T-helper 17 cell (primary cell): ENCODE measurements at regions not wholly inside any gene's neighbourhood (a gene's known extent, or its start where the extent isn't known, plus 50 kb on each side); places are given as distances from the start of the nearest gene placed in this dataset.

Experiments
- ATAC-seq: fragments of 150-1000 bp; cut with Tn5 transposase; 2 replicates; pipeline ENCODE4 v1.10.0; 2021; ENCODE audit warnings: mild to moderate bottlenecking, moderate library complexity
- DNase-seq, 3 donors: peaks; one replicate each; pipeline versions ENCODE4 v3.0.0 to v3.0.0-alpha.2; 2020 to 2021
- H3K9me3 ChIP-seq: one replicate; pipeline ENCODE4 v1.7.0; 2013; ENCODE audit warnings: low read length, mild to moderate bottlenecking; ENCODE audit not compliant: control insufficient read depth, poor library complexity, severe bottlenecking
- H3K27ac Mint-ChIP-seq: one replicate; pipeline ENCODE4 v1.8.0; 2022; ENCODE audit warnings: mild to moderate bottlenecking, moderate library complexity, mixed read lengths
- H3K27me3 Mint-ChIP-seq: one replicate; pipeline ENCODE4 v1.8.0; 2022; ENCODE audit warnings: mixed read lengths
- H3K36me3 Mint-ChIP-seq: one replicate; pipeline ENCODE4 v1.8.0; 2022; ENCODE audit warnings: low read depth, mixed read lengths
- H3K4me1 Mint-ChIP-seq: one replicate; pipeline ENCODE4 v1.8.0; 2022; ENCODE audit warnings: mild to moderate bottlenecking, mixed read lengths
- H3K4me3 Mint-ChIP-seq: one replicate; pipeline ENCODE4 v1.8.0; 2022; ENCODE audit warnings: mild to moderate bottlenecking, moderate library complexity, mixed read lengths

DNA sequence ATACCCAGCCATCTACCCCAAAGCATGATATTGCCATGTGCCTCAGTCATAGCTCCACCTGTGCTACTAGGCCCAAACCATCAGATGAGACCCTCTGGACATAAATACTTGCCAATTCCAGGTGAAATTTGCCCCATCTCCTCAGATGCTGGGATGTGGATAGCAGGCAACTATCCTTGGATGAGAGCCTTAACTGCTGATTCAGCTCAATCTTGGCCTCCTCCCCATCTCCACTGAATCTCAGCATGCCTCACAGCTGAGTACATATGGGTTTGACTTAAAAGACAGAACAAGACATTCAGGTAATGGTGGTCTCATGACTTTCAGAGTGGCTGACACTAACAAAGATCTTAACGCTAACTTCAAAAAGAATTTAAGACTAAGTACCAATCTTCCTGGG is 50.8 kb upstream of the KLHL13 start:
- H3K27me3 Mint-ChIP-seq = no peaks in the 10 kb centered on the region

DNA sequence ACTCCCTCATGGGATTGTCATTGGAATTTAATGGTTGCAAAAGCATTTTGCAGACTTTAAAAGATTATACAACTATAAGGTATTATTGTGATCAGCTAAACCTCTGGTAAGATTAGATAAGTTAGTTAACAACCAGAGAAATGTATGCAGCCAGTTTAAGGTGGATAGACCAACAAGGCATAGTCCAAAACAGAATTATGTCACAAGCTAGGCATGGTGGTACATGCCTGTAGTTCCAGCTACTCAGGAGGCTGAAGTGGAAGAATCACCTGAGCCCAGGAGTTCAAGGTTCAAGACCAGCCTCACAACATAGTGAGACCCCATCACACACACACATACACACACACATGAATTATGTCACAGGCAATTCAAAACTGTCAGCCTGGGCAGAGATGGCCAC is 54.7 kb upstream of the KLHL13 start:
- H3K4me1 Mint-ChIP-seq = no peaks in the 10 kb centered on the region
- no peaks in the 10 kb centered on the region for H3K36me3 Mint-ChIP-seq
- ATAC-seq (no peak), DNase-seq (no peak)
- H3K27ac Mint-ChIP-seq = no peak overlapping the region
- no peaks in the 10 kb centered on the region for H3K27me3 Mint-ChIP-seq
- H3K4me3 Mint-ChIP-seq = no peak overlapping the region
- no peaks in the 10 kb centered on the region for H3K9me3 ChIP-seq

More for the DNA sequence above, 50.8 kb upstream of the KLHL13 start:
- H3K27ac Mint-ChIP-seq = no peak overlapping the region
- no peaks in the 10 kb centered on the region for H3K36me3 Mint-ChIP-seq
- DNase-seq (no peak), ATAC-seq (no peak)
- no peak overlapping the region for H3K4me3 Mint-ChIP-seq
- no peaks in the 10 kb centered on the region for H3K4me1 Mint-ChIP-seq
- no peaks in the 10 kb centered on the region for H3K9me3 ChIP-seq

DNA sequence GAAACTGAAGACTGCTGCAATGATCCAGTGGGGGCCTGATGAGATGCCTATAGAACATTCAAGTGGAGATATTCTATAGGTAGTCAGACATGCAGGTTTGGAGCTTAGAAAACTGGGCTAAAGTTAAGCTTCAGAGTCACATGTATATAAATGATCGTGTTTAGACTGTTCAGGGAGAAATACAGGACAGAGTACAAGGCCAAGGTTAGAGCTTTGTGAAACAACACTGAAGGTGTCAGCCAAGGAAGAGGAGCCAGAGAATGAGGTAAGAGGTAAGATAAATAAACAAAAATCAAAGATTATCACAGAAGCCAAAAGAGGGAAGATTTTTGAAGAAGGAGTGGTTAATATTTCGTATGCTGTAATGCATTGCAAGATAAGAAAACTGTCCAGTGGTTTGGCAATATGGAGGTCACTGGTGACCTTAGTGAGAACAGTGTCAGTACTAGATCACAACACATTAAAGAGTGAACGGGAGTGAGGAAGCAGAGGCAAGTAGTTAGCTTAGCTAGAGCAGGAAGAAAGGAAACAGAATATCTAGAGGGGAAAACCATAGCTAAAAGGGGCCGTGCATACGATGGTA is 58.0 kb upstream of the KLHL13 start:
- Mint-ChIP-seq H3K4me1 (no peaks in the 10 kb centered on the region), H3K36me3 (no peaks in the 10 kb centered on the region), H3K27ac (no peak overlapping the region), H3K4me3 (no peak overlapping the region), H3K27me3 (no peaks in the 10 kb centered on the region)
- H3K9me3 ChIP-seq = no peaks in the 10 kb centered on the region
- DNase-seq (no peak), ATAC-seq (no peak)

DNA sequence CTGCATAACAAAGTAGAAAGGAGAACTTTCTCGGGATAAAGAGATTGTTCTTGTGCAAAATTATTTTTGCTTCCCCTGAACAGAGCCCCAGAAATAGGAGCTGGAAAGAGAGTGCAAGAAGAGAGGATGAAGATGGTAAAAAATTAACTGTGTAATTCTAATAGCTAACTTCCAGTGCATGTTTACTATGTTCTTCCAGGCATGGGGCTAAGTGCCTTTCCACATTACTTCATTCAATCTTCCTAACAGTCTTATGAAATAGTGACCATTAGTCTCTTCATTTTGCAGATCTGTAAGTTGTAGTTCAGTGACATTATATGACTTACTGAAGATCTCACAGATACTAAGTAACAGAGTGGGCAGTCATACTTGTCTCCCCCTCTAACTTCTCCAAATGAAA is 61.1 kb upstream of the KLHL13 start:
- ATAC-seq (no peak), DNase-seq (no peak)
- no peaks in the 10 kb centered on the region for H3K9me3 ChIP-seq
- Mint-ChIP-seq H3K27me3 (no peaks in the 10 kb centered on the region), H3K27ac (no peak overlapping the region), H3K4me3 (no peak overlapping the region), H3K4me1 (no peaks in the 10 kb centered on the region), H3K36me3 (no peaks in the 10 kb centered on the region)

DNA sequence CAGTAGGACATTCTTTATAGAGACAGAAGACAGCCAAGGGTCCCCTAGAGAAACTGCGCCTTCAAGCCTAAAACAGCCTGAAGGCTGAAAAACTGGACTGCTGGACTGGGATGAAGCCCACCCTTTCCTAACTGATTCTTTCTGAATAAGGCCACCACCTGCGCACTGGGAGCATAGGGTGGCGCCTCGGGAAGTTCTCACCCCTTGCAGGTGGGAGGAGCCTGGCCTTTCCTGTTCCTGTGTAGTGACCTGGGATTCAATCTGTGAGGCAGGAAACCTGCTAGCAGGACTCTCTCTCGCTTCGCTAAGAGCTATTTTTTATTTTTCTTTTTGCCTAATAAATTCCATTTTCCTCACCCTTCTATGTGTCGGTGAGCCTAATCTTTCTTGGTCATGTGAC is 61.8 kb upstream of the KLHL13 start:
- ATAC-seq (no peak), DNase-seq (no peak)
- H3K4me1 Mint-ChIP-seq = no peaks in the 10 kb centered on the region
- H3K27ac Mint-ChIP-seq = no peak overlapping the region
- H3K36me3 Mint-ChIP-seq = no peaks in the 10 kb centered on the region
- no peaks in the 10 kb centered on the region for H3K27me3 Mint-ChIP-seq
- no peak overlapping the region for H3K4me3 Mint-ChIP-seq
- no peaks in the 10 kb centered on the region for H3K9me3 ChIP-seq

DNA sequence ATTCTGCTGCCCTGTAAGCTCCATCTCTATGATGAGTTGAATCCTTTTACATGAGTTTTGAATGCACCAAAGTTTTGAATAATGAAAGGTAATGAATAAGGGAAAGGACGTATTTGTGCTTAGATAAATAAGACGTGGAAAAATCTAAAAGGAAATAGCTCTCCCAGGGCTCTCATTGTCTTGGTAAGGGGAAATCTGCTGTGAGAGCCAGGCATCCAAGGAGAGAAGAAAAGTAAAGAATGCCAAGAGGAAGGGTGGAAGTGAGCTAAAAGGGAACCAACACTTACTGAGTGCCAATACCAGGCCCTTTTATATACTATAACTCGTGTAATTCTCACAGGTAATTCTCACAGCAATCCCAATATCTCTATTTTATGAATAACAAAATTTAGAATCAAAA is 62.6 kb upstream of the KLHL13 start:
- ATAC-seq = no peak
- H3K27ac Mint-ChIP-seq = no peak overlapping the region
- no peak for DNase-seq
- H3K36me3 Mint-ChIP-seq = no peaks in the 10 kb centered on the region
- no peaks in the 10 kb centered on the region for H3K27me3 Mint-ChIP-seq
- no peaks in the 10 kb centered on the region for H3K4me1 Mint-ChIP-seq
- no peak overlapping the region for H3K4me3 Mint-ChIP-seq
- no peaks in the 10 kb centered on the region for H3K9me3 ChIP-seq

DNA sequence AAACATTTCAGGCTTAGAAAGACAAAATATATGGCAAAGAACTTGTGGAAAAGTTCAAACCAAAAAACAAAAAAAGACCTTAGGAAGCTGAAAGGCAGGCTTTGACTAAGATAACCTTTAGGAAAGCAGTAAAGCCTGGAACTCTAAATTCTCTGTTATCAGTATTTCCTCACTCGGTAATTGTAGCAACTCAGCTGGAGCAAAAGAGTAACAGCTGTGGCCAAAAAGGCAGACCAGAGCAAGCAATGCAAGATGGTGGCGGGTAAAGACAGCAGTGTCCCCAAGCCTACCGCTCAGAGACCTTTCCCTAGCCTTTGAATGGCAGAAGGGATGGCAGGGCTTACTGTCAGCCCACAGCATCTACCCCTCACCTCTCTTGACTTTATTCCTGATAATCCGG is 63.1 kb upstream of the KLHL13 start:
- Mint-ChIP-seq H3K27me3 (no peaks in the 10 kb centered on the region), H3K27ac (no peak overlapping the region), H3K36me3 (no peaks in the 10 kb centered on the region), H3K4me3 (no peak overlapping the region), H3K4me1 (no peaks in the 10 kb centered on the region)
- ATAC-seq = no peak
- no peak for DNase-seq
- H3K9me3 ChIP-seq = no peaks in the 10 kb centered on the region

DNA sequence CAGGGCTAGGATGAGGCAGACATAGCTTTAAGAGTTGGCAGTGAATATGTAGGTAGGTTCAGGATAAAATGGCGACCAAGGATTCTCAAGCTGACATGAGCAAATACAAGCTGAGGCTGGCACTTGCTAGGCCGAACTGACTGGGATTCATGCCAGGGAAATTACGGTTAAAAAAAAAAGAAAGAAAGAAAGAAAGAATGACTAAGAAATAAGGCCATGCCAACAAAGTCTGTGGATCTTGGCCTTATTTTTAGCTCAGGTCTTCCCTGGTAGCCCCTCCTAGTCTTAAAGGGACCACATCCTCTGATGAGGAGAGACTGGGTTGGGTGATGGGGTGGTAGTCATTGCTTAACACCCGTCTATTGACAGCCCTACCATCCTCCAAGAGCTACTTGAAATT is 64.4 kb upstream of the KLHL13 start:
- no peak overlapping the region for H3K4me3 Mint-ChIP-seq
- no peaks in the 10 kb centered on the region for H3K9me3 ChIP-seq
- H3K27me3 Mint-ChIP-seq = no peaks in the 10 kb centered on the region
- H3K4me1 Mint-ChIP-seq = no peaks in the 10 kb centered on the region
- no peak for ATAC-seq
- no peaks in the 10 kb centered on the region for H3K36me3 Mint-ChIP-seq
- no peak for DNase-seq
- no peak overlapping the region for H3K27ac Mint-ChIP-seq

DNA sequence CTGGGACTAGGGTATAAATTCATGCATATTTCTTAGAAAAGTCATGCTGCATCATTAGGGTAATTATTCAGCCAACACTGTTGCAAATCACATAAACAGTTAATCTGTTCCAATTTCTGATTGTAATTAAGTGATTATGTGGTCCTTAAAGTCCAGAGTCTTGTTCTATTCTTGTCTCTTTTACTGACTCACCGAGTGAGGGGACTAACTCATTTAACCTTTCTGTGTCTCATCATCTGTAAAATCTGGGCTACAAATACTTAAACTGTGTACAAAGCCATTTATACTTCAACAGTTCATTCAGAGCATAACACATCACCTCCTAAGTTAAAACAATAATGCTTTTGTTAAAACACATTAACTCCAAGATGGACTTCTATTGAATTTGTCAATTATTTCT is 65.4 kb upstream of the KLHL13 start:
- no peak for DNase-seq
- Mint-ChIP-seq H3K4me3 (no peak overlapping the region), H3K4me1 (no peaks in the 10 kb centered on the region), H3K27ac (no peak overlapping the region), H3K27me3 (no peaks in the 10 kb centered on the region), H3K36me3 (no peaks in the 10 kb centered on the region)
- no peaks in the 10 kb centered on the region for H3K9me3 ChIP-seq
- no peak for ATAC-seq

DNA sequence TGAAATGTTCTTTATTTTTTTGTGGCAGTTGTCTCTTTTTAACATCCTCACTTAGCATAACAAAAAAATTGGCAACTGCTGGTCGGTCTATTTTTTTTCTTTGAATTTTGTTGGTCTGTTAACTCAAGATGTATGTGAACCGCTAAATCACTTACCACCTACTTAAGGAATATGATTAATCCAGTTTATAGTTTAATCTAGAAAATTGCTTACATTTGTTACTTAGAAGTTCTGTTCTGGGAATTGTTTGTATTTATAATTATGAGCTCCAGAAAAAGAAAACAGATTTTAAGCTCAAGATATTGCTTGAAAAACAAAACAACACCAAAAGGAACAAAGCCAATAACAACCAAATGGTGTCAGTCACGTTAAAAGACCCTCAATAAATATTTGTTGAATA is 66.1 kb upstream of the KLHL13 start:
- no peak for ATAC-seq
- no peaks in the 10 kb centered on the region for H3K4me1 Mint-ChIP-seq
- no peak for DNase-seq
- H3K27ac Mint-ChIP-seq = no peak overlapping the region
- H3K27me3 Mint-ChIP-seq = no peaks in the 10 kb centered on the region
- H3K9me3 ChIP-seq = no peaks in the 10 kb centered on the region
- H3K4me3 Mint-ChIP-seq = no peak overlapping the region
- H3K36me3 Mint-ChIP-seq = no peaks in the 10 kb centered on the region

DNA sequence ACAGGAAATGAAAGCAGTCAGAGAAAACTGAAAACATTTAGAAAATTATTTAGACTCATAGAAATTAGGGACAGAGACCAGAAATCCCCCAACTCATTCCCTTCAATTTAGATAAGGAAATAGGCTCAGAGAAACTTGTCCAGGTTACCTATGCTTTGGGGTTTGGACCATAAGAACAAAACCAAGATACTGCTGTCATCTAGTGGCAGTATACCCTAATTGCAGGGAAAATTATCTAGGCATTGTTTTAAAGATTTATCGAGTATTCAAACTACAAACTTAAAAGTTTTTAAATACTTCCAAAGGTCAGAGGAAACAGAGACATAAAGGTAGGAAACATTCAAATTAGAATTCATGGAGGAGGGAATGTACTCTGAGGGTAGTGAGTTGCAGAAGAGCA is 67.0 kb upstream of the KLHL13 start:
- no peaks in the 10 kb centered on the region for H3K4me1 Mint-ChIP-seq
- DNase-seq (no peak), ATAC-seq (no peak)
- H3K27me3 Mint-ChIP-seq = peaks cover 1% of the 10 kb centered on the region
- H3K9me3 ChIP-seq = no peaks in the 10 kb centered on the region
- H3K36me3 Mint-ChIP-seq = no peaks in the 10 kb centered on the region
- H3K4me3 Mint-ChIP-seq = no peak overlapping the region
- H3K27ac Mint-ChIP-seq = no peak overlapping the region

DNA sequence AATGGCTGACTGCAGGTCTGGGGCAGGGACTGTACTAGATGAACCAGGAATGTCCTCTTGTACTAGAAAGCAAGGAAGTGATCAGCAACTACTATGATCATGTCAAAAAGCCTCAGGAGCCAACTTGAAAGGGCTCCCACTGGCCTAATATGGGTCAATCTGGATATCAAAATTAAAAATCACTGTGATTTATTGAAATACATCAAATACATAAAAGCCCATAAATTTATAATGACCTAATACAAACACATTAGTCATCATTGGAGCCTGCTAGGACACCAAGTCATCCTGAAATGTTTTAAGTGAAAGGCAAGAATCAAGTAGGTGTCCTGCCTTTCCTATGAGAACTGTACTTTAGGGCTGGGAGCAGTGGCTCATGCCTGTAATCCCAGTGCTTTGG is 70.5 kb upstream of the KLHL13 start:
- ATAC-seq = no peak
- H3K4me1 Mint-ChIP-seq = no peaks in the 10 kb centered on the region

DNA sequence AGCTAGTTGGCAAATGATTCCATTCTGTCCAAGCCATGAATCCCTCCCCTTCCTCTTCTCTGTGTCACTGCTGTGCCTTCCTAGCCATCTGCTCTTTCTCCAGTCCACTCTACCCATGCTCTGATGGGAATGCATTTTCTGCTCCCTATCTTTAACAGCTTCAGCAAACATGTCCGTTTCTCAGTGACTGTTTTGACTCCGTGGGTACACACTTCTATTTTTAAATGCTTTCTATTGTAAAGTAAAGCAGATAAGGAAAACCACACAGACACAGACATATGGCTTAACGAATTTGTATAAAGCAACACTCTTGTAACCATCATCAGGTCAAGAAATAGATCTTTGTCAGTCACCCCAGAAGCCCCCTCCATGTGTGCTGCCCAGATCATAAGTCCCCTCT is 72.4 kb upstream of the KLHL13 start:
- peaks cover 8% of the 10 kb centered on the region for H3K27me3 Mint-ChIP-seq
- H3K27ac Mint-ChIP-seq = no peak overlapping the region
- H3K4me1 Mint-ChIP-seq = no peaks in the 10 kb centered on the region
- no peak for ATAC-seq
- no peak for DNase-seq
- no peak overlapping the region for H3K4me3 Mint-ChIP-seq
- H3K9me3 ChIP-seq = no peaks in the 10 kb centered on the region
- H3K36me3 Mint-ChIP-seq = no peaks in the 10 kb centered on the region

More for the DNA sequence above, 70.5 kb upstream of the KLHL13 start:
- H3K9me3 ChIP-seq = no peaks in the 10 kb centered on the region
- Mint-ChIP-seq H3K36me3 (no peaks in the 10 kb centered on the region), H3K27ac (no peak overlapping the region), H3K4me3 (no peak overlapping the region), H3K27me3 (peaks cover 8% of the 10 kb centered on the region)
- DNase-seq = no peak

DNA sequence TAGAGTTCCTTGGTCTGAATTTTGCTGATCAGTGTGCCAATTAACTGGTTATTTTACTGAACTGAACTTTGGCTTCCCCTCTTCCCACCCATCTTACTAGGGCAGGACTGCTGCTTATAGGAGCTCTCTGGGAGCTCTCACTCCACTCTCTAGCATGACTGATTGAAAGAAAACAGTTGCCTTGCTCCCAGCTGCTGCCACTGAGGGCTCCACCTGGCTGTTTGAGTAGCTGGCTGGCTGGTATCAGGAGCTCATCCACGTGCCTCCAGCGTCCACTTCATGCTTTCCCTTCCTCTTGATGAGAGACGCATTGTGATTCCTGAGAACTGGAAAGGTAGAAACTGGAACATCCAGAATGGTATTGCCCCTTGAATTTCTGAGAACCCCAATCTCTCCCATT is 73.0 kb upstream of the KLHL13 start:
- Mint-ChIP-seq H3K27me3 (peaks cover 8% of the 10 kb centered on the region), H3K36me3 (no peaks in the 10 kb centered on the region), H3K4me3 (no peak overlapping the region), H3K27ac (no peak overlapping the region), H3K4me1 (no peaks in the 10 kb centered on the region)
- DNase-seq = no peak
- no peak for ATAC-seq
- no peaks in the 10 kb centered on the region for H3K9me3 ChIP-seq

DNA sequence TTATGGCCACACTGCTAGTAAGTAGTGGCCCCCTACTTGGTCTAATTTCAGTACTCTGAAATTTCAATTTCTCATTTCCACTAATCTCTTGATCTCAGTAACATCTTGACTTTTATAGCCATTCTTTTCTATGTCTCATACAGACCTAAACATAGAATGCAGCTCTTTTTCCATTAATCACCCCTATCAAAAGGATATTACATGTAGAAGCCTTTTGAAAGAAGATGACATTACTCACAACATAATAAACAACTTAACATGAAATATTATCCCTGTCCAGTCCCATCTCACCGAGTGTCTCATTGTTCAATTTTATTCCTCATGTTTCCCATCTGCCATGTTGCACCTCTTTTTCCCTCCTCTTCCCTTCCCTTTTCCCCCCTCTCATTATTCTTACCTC is 81.1 kb upstream of the KLHL13 start:
- ATAC-seq = no peak
- no peaks in the 10 kb centered on the region for H3K36me3 Mint-ChIP-seq

More for the DNA sequence above, 81.1 kb upstream of the KLHL13 start:
- Mint-ChIP-seq H3K27ac (no peak overlapping the region), H3K27me3 (no peaks in the 10 kb centered on the region), H3K4me1 (no peaks in the 10 kb centered on the region), H3K4me3 (no peak overlapping the region)
- no peak for DNase-seq
- no peaks in the 10 kb centered on the region for H3K9me3 ChIP-seq
